HG02623 (cell line): ENCODE measurements at regions not wholly inside any gene's neighbourhood (a gene's known extent, or its start where the extent isn't known, plus 50 kb on each side); places are given as distances from the start of the nearest gene placed in this dataset.

Source experiments
- ATAC-seq: cut with Tn5 transposase; IDR thresholded peaks from one replicate; pipeline ENCODE4 v1.9.1; 2021; ENCODE audit warnings: moderate library complexity; ENCODE audit not compliant: unreplicated experiment

GRCh38 chr3:14286887-14287500 lies 108.4 kb downstream of the LSM3 start:
- ATAC-seq: no peak

DNA sequence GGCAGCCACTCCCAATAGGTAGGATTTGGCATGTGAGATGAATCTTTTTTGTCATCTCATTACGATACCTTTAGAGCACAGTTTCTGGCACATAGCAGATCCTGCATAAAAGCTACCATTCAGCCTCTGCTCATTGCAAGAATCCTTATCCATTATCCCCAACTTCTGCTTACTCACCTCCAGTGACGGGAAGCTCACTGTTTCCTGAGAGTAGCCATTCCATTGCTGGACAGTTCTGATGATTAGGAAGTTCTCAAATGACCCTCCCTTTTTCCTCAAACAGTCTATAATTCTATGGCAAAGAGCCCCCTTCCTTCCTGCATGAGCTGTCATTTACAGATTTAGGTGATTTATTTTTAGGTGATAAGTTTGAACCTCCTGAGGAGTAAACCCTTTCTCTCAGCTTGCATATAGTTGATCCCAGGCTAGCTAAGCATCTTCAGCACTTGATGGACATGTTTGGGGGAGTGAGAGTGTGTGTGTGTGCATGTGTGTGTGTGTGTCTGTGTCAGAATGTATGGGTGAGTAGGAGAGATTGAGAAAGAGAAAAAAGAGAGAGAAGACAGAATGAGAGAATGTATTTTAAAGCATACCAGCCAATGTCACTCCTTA lies 109.7 kb downstream of the LSM3 start:
- no peak for ATAC-seq

GRCh38 chr3:14288833-14289451 lies 110.3 kb downstream of the LSM3 start:
- no peak for ATAC-seq

DNA sequence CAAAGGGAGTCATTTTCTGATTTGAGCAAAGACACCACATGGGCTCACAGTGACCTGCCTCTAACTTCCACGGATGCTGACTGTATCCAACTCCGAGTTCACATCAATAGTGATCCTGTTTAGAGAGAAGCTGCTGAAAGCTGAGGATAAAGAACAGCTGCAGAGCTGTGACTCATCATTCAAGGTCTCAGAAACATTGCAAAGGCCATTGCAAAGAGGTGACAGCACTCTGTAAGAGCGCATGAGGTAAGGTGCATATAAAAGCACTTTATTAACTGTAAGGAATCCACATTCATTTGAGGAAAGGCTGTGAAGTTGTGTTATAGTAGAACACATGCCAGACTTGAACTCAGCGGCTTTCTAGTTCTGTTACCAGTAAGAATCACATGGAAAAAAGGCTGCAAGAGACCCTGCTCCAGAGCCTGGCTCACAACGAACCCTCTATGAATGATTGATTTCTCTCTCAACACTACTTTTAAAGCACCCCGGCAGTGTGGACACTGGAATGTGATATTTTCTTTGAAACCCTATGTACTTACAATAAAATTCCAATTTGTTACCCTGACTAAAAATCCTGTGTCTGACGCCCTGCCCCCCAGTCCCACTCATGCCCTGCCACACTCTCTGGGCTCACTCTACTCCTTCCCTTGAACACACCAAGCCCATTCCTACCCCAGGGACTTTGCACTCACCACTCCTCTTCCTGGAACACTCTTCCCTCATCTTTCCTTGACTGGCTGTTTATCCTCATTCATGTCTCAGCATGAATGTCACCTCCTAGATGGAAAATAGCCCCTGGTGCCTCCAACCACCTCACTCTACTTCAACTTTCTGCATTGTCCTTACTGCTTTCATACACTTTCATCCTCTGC lies 111.2 kb downstream of the LSM3 start:
- no peak for ATAC-seq

- no peak for ATAC-seq
These were observed 111.6 kb upstream of the SLC6A6 start for GRCh38 chr3:14290631-14291385.

DNA sequence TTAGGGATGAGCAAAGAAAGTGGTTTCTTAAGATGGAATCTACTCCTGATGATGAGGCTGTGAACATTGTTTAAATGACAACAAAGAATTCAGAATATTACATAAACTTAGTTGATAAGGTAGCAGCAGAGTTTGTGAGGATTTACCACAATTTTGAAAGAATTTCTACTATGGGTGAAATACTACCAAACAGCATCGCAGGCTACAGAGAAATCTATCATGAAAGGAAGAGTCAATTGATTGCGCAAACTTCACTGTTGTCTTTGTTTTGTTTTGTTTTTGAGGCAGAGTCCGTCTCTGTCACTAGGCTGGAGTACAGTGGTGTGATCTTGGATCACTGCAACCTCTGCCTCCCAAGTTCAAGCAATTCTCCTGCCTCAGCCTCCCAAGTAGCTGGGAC lies 107.4 kb upstream of the SLC6A6 start:
- no peak for ATAC-seq

DNA sequence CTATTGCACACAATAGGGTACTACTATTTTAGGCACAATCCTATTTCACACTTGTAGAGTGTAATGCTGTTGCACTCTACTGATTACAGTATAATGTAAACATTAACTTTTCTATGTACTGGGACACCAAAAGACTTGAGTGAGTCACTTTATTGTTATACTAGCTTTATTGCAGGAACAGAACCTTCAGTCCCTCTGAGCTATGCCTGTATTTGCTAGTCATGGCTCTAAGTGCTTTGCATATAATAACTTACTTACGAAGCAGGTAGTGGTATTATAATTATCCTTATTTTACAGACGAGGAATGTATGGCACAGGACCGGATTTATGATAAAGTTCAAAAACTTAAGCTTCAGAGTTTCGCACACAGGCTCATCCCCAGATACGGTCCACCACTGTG lies 106.6 kb upstream of the SLC6A6 start:
- ATAC-seq: no peak

DNA sequence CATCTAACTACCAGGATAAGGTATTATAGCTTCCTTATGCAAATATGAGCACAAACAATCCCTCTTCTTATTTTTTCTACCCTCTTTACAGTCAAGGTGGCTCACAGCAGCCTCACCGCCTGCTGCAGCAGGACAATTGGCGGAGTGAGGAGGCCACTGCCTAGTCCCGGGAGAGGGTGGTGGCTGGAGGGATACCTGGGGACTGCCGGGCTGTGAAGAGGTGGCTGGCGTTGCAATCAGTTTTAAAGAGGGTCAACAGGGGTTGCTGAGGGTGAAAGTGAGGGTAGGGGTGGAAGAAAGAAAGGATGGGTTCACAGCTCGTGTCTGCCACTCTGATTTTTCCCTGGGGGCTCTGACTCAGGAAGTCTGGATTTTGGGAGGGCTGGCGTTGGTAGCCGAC lies 105.1 kb upstream of the SLC6A6 start:
- no peak for ATAC-seq

DNA sequence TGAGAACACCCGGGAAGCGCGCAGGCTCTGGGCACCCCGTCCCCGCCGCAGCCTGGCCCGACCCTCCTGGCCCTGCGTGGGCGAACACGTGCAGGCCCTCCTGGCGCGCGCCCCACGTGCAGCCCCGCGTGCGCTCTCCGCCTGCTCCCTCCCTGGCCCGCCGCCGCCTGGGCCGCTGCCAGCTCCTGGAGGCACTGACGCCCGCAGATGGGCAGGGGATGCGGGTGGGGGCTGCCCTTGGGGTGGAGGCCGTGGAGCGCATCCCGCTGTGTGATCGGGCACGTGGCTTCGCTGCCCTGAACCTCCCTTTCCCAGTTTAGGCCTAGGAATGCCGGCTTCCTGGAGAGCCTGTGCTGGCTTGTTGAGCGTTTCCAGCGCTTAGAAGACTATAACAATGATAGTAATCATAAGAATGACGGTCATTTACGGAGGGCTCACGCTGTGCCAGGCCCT lies 104.6 kb upstream of the SLC6A6 start:
- ATAC-seq: no peak

DNA sequence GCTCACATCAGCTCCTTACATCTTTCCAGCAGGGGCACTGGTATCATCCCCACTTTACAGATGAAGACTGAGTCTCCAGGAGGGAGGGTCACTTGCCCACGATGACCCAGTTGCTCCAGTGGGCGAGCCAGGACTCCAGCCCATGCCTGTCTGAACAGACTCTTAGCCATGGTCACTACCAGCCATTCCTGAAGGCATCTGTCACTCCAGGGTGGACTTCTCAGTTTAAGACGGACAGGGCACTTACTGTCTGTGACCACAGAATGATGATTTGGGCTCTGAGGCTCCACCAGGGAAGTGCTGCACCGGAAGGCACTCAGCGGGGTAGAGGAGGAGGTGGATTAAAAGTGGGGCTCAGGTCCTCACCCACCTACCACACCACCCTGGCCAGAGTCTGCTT lies 104.0 kb upstream of the SLC6A6 start:
- ATAC-seq: no peak

GRCh38 chr3:14298991-14299555 lies 103.3 kb upstream of the SLC6A6 start:
- ATAC-seq: no peak

GRCh38 chr3:14299767-14300166 lies 102.6 kb upstream of the SLC6A6 start:
- peak; percentile 68 for ATAC-seq

DNA sequence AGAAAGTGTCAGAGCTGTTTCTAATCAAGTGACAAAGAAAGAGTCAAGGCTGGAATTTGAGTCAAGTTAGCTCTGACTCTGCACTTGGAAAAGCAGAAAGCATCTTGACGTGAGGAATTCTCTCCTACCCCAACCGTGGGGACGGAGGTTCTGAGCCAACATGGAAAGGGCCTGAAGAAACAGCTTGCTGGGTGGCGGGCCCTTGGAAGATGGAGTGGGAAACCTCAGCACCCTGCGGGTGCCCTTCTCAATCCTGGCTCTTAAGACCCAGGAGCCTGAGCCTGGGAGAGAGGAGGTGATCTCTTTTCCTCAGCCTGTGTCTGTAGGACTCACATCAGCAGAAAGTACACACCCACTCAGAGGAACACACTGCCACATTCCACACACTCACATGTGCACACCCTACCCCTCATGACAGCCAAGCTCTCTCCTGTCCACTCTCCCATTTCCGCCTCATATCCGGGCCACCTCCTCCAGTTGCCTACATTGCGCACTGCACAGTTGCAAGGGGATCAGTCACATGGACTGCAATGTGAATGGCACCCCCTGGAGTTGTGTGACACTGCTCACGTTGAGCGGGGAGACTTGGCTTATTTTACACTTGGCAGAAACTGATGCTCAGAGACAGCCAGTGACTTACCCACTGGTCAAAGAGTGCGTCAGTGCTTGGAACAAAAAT lies 101.5 kb upstream of the SLC6A6 start:
- no peak for ATAC-seq

DNA sequence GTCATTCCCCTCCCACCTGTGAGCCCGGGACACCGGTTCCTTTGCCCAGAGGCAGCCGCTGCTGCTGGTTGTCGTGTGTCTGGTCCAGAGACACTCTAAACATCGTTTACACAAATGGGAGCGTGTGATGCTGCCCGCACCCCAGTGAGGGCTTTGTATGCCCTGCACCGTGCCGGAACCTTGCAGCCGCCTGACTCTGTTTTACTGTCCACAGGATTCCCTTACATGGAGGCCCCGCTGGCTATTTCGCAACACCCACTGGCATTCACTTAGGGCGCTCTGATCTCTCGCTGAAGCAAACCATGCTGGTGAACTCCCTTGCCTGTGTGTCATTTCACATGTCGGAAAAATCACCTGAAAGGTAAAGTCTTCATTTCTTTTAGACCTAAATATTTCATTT lies 100.8 kb upstream of the SLC6A6 start:
- ATAC-seq: no peak

GRCh38 chr3:14303336-14304100 lies 98.9 kb upstream of the SLC6A6 start:
- no peak for ATAC-seq

DNA sequence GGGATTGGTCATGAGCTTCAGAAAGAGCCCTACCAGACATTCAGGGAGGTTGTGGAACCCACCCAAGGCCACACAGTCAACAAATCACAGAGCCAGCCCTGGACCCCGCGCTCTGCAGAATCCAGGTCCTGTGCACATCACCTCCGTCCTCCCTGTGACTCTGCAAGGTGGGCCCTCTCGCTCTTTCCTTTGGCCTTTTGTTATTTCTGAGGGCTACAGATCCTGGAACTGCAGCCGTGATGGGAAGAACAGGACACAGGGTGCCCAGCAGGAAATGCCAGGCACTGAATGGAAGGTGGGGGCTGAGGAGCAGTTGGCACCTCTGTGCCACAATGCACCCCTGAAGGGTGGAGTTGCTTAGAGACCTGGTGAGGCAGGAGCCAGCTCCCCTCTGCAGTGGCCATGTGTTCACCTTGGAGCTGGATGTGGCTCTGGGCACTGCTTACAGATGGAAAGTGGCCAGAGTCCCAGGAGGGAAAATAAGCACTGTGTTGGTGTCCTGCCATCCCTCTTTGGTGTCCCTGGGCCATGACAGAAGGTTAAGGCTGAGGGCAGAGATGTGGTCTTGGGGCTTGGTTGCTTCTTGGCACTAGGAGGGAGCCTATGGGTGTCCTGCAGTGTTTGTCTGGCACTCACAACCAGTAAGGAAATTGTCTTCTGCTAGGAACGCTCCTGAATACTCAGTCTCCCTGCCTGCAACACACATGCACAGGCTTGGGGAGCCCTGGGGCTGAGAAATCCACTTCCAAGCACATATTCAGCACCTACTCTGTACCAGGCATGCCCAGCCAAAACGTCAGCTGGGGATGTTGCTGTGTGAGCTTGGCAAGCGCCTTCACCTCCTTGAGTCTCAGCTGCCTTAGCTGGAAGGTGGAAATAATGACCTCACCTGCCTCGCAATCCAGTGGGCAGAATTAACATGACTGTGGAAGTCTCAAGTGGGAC lies 98.0 kb upstream of the SLC6A6 start:
- ATAC-seq: no peak

DNA sequence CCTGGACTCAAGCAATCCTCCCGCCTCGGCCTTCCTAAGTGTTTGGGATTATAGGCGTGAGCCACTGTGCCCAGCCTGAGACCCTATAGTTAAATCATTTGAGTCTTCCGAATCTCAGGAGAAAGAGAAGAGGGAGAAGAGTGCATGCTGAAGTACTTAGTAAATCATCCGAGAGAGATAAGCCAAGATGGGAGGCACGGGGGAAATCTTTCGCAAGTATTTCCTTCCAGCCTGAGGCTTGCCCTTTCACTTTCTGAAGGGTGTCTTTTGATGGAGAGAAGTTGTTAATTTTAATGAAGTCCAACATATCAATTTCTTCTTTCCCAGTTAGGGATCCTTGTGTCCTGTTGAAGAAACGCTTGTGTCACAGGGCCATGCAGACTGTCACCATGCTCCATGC lies 97.1 kb upstream of the SLC6A6 start:
- no peak for ATAC-seq

- no peak for ATAC-seq
These were observed 96.3 kb upstream of the SLC6A6 start for GRCh38 chr3:14306142-14306541.
